GM21723 (cell line): ENCODE measurements at regions not wholly inside any gene's neighbourhood (a gene's known extent, or its start where the extent isn't known, plus 50 kb on each side); places are given as distances from the start of the nearest gene placed in this dataset.

Source experiments
- ATAC-seq: cut with Tn5 transposase; IDR thresholded peaks from one replicate; pipeline ENCODE4 v1.9.1; 2021; ENCODE audit warnings: mild to moderate bottlenecking, moderate library complexity; ENCODE audit not compliant: unreplicated experiment

GRCh38 chr6:66751630-66752029 lies 1044.6 kb upstream of the EYS start:
- ATAC-seq: no peak

GRCh38 chr6:66740346-66740745 lies 1033.3 kb upstream of the EYS start:
- no peak for ATAC-seq

- no peak for ATAC-seq
Observed at GRCh38 chr6:66735106-66735890, 1028.3 kb upstream of the EYS start.

DNA sequence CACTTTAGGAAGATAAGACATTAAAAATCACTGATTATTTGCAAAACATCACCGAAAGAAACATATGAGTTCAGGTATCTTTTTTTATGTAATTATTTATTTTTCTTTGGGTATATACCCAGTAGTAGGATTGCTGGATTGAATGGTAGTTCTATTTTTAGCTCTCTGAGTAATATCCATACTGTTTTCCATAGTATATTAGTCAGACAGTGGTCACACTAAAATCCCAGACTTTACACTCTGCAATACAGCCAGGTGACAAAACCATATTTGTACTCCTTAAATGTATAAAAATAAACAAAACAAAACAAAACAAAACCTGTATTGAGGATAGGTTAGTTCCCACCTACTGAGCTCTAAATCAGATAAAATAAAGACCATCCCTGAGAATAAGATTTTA lies 1024.3 kb upstream of the EYS start:
- ATAC-seq: no peak

DNA sequence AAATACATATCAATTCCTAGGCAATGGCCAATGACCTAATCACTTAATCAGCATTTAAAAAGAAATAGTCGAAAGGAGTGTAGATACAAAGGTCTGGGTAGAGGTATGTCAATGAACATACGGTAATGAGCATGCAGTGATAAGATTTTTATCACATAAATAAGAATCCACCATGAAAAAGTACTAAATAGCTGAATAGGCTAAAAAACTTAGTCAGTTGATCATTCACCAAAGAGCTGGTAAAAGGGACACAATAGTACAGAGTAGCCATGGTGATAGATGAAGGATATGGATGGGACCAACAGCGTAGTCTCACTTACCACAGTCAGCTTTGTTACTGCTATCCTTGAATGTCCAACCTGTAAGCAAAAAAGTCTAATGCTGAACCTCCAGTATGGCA lies 1018.6 kb upstream of the EYS start:
- no peak for ATAC-seq

GRCh38 chr6:66717801-66718200 lies 1010.8 kb upstream of the EYS start:
- no peak for ATAC-seq

DNA sequence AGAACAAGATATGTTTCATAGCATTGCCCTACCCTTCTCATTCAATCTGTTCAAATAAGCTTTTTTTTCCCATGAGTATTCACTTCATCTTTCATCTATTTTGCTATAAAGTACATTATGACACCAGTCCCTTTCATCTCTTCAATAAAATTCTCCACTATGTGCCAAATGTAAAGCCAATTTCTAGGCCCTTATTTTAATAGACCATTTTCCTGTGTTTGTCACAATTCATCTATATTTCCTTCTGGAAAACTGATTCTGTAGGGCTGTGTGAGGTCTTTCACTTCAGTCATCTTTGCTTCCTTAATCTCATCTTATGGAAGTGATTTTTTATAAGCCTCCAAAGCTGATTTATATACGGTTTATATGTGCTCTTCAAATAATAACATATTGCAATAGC lies 992.4 kb upstream of the EYS start:
- no peak for ATAC-seq

DNA sequence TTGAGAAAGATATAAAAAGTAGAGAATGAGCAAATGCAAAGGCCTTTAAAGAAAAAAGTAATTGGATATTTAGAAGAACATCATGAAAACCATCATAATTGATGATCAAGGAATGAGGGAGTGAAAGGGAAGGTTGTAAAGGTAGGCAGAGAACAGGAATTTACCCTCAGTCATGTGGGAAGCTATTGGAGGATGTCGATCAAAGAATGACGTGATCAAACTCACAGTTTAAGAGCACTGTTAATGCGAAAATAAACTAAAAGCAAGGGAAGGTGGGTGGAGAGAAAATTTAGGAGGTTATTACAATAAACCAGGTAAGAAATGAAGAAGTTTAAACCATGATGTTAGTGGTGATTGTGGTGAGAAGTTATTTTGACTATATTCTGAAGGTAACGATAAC lies 982.6 kb upstream of the EYS start:
- no peak for ATAC-seq

DNA sequence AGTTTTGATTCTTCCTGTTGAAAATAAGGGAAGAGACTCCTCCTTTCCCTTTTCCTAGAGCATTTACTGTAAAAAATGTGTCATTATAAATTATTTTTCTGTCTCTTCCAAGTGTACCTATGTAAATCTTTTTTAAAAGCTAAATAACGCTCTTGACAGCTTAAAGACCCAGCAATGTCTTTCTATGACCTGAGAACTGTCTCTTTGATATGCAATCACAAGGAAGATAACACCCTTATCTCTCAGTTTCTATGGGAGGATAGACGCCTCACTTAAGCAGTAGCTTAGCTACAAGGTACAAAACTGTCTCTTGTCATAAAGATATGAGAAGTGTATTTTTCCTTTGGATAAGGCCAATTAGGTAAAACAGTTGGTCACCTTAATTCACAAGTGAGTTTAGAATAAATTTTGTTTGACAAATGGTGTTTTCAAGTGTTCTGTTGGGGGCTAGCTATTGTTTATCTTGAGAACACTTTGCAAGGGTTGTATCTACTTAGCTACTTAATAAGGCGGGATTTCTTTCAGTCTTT lies 980.6 kb upstream of the EYS start:
- no peak for ATAC-seq

DNA sequence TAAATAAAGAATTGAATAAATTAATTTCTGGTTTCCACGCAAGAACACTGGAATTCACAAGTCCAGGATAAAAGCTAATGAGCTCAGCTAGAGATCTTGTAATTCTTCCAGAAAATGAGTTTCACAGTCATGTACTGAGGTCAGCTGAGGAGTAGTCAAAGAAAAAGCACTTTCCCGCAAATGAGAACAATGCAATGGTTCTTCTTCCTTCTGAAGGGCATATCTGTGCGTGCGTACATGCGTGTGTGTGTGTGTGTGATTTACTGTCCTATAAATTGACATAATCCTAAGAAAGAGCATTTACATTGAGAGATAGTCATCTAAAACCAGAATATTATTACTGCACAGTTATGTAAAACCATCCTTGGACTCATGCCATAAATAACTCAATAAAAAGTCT lies 968.9 kb upstream of the EYS start:
- ATAC-seq: no peak

- ATAC-seq: no peak
Observed at GRCh38 chr6:66664112-66664511, 957.1 kb upstream of the EYS start.

DNA sequence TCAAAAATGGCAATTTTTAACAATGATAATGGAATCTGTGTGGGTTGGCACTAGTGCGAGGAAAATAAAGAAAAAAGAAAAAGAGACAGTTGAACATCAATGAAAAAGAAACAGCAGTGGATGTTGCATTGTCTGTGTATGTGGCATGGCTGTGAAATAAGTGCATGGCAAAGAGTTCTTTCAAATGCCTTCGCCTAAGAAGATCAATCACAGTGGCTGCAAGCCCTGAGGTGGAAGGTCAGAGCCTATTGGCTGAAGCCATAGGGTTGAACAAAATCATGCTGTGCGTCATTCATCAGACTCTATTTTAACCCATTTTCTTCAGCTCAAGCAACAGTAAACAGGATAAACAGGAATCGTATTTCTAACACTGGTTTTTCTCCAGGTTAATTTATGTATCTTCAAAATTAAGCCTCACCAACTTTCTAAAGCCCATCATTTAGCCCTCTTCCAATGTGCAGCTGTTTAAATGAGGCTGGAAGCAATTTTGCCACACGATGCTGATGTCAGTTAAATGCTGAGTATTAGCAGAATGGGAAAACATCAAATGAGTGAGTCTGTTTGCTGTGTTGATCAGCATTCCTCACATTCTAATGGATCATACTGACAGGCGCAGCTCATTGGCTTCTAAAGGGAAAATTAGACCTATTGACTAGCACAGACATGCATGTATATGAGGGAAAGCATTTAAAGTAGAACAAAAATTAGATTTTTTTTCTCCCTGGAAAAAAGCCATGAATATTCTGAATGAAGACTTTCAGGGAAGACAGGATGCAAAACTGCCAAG lies 955.9 kb upstream of the EYS start:
- ATAC-seq: no peak

- ATAC-seq: no peak
Observed at GRCh38 chr6:66662196-66662595, 955.2 kb upstream of the EYS start.

- ATAC-seq: no peak
Observed at GRCh38 chr6:66655420-66655819, 948.4 kb upstream of the EYS start.

DNA sequence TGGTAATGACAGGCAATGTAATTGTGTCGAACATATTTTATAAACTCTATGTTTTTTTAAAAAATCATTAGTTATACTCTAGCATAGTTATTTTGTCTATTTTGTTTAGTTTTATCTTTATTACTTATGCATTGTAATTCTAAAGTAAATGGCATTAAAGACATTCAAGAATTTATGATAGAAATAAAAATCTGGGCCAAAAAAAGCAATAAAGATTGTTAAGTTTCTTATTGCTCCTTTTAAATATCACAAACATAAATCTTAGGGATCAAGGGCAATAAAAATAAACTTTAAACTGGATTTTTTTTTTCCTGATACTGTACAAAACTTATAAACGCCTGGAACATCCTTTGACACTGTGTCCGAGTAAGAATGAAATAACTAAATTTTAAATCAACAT lies 931.5 kb upstream of the EYS start:
- ATAC-seq: no peak

- ATAC-seq: no peak
Observed at GRCh38 chr6:66638099-66638498, 931.1 kb upstream of the EYS start.

DNA sequence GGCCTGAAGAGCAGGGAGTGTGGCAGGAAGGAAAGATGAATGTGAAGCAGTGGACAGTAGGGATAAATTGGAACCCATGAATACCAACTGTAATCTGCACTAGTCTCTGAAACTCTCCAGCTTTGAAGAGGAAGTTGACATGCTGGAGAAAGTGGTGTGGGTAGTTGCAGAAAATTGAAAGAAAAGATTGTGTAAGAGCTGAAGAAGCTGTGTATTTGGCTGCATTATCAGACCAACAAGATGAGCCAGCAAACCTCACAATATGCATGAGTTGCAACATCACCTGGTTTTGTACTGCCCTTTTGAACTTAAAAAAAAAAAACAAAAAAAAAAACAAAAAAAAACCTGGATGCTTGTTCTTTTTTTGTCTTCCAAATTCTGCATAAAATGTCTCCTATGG lies 921.9 kb upstream of the EYS start:
- ATAC-seq: no peak

DNA sequence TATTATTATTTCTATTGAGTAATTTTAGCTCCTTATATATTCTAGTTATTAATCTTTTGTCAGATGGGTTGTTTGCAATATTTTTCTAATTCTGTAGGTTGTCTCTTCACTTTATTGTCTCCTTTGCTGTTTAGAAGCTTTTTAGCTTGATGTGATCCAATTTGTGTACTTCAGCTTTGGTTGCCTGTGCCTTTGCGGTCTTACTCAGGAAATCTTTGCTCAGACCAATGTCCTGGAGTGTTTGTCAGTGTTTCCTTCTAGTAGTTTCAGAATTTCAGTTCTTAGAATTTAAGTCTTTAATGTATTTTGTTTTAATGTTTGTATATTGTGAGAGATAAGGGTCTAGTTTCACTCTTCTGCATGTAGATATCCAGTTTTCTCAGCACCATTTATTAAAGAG lies 916.0 kb upstream of the EYS start:
- no peak for ATAC-seq

GRCh38 chr6:66605971-66606370 lies 898.9 kb upstream of the EYS start:
- no peak for ATAC-seq

- ATAC-seq: no peak
Observed at GRCh38 chr6:66605011-66605410, 898.0 kb upstream of the EYS start.

GRCh38 chr6:66599541-66599940 lies 892.5 kb upstream of the EYS start:
- ATAC-seq: no peak

DNA sequence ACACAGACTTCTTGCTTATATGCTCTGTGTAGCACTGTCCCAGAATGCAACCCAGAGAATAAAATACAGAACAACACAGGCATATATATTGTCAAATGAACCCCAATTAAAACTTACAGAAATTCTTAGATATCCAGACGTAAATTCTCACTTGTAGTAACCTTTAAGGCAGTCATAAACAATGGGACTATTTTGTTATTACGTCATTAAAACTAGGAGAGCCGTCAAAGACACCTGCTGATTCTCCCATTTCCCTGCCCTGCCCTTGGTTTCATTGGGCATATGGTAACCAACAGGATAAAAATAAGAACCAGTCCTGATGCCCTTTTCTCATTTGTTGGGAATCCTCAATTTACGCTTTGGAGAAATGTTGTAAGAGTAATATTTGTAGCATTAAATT lies 871.3 kb upstream of the EYS start:
- no peak for ATAC-seq
